ENCODE measurements at regions not wholly inside any gene's neighbourhood (a gene's known extent, or its start where the extent isn't known, plus 50 kb on each side); places are given as distances from the start of the nearest gene placed in this dataset.

DNA sequence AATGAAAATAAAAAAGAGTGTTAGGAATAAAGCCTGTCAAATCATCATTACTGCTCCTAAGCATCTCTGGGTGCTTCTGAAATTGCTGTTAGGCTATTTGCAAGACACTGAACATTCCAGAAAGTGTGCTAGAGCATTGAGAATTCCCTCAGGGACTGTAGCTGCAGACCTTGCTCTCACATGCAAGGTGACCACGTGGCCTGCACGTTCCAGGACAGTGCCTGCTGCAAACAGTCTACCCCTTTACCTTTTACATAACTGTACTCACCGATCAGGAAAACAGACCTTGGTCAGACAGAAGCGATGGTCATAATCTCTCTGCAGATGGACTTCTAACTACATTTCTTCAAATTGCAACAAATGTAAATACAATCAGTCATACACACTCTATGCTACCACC, 164.5 kb downstream of the PSMG1 start:
- no peak overlapping the region for H3K27ac ChIP-seq (ENCODE audit: control insufficient read depth, insufficient read depth)
- no peak for TF ChIP-seq EED (IDR thresholded peaks at IDR 0.05; ENCODE audit: low read depth)
- TF ChIP-seq, protein P1, sequence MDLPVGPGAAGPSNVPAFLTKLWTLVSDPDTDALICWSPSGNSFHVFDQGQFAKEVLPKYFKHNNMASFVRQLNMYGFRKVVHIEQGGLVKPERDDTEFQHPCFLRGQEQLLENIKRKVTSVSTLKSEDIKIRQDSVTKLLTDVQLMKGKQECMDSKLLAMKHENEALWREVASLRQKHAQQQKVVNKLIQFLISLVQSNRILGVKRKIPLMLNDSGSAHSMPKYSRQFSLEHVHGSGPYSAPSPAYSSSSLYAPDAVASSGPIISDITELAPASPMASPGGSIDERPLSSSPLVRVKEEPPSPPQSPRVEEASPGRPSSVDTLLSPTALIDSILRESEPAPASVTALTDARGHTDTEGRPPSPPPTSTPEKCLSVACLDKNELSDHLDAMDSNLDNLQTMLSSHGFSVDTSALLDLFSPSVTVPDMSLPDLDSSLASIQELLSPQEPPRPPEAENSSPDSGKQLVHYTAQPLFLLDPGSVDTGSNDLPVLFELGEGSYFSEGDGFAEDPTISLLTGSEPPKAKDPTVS (IDR thresholded peaks at IDR 0.05; ENCODE audit: low read depth, low read length): no peak
- TF ChIP-seq POU2F2 (IDR thresholded peaks at IDR 0.05; ENCODE audit: borderline replicate concordance, low read depth, low read length): no peak
- H3K36me3 ChIP-seq (ENCODE audit: control insufficient read depth in 2 of 2, insufficient read depth in 2 of 2, low read length in 1 of 2): no peaks in the 10 kb centered on the region
- no peak overlapping the region for H3K9ac ChIP-seq (ENCODE audit: control insufficient read depth, insufficient read depth, low read length)
- 25% methylated on average over 4 of the region's 4 CpGs for WGBS (ENCODE audit: insufficient coverage, insufficient replicate concordance, low lambda C conversion rate, missing lambda C conversion rate)
- no peak for FAIRE-seq
- H3K79me2 ChIP-seq (ENCODE audit: control insufficient read depth, insufficient read depth, low read length): no peaks in the 10 kb centered on the region
- CTCF ChIA-PET: no interaction called here
- no peak overlapping the region for H3K4me3 ChIP-seq
- no peak overlapping the region for H2AFZ ChIP-seq (ENCODE audit: control insufficient read depth, low read depth, low read length)
- no peaks in the 10 kb centered on the region for H3K9me3 ChIP-seq (replicated peaks; ENCODE audit: control insufficient read depth, insufficient read depth, low read length)
- H3K27me3 ChIP-seq (replicated peaks in 1 of 2; ENCODE audit: control insufficient read depth in 2 of 2, insufficient read depth in 2 of 2, low read length in 1 of 2): no peaks in the 10 kb centered on the region; a peak in 1 of 4 replicates
- no peak for DNase-seq (ENCODE audit: low read depth, low spot score)
- POLR2A ChIA-PET: no interaction called here
- no peaks in the 10 kb centered on the region for H4K20me1 ChIP-seq (ENCODE audit: control insufficient read depth, insufficient read depth)
- BruUV-seq (replicated peaks): no TSS peak
- RAD21 ChIA-PET (ENCODE audit: unreplicated experiment): no interaction called here
- no peak for ATAC-seq
- in situ Hi-C loops (cut with MboI) (no loop called here), intact Hi-C loops (cut with micrococcal nuclease; ENCODE audit: unreplicated experiment) (no loop called here)
- SMC1A ChIA-PET (ENCODE audit: uncharacterized antibody, unreplicated experiment): no interaction called here
- no peak overlapping the region for H3K4me2 ChIP-seq (ENCODE audit: control insufficient read depth, insufficient read depth)
- H3K4me1 ChIP-seq (ENCODE audit: control insufficient read depth, insufficient read depth, low read length): no peaks in the 10 kb centered on the region

DNA sequence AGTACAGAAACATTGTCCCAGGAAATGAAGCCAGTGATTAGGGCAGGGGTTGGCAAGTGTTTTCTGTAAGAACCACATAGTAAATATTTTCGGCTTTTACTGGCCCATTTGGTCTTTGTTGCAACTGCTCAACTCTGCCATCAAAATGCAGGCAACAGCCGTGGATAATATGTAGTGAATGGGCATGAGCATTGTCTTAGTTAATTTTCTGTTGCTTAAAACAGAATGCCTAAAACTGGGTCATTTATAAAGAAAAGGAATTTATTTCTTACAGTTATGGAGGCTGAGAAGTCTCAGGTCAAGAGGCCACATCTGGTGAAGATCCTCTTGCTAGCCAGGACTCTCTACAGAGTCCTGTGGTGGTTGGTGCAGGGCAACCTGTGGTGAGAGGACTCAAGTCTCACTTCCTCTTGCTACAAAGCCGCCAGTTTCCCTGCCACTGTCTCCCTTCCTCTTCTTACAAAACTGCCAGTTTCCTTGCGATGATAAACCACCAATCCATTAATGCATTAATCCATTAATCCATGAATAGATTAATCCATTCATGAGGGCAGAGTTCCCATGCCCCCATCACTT, 166.4 kb downstream of the PSMG1 start:
- DNase-seq (ENCODE audit: low read depth, low spot score): peak; percentile 23
- H3K36me3 ChIP-seq (ENCODE audit: control insufficient read depth in 2 of 2, insufficient read depth in 2 of 2, low read length in 1 of 2): no peaks in the 10 kb centered on the region
- in situ Hi-C loops (cut with MboI): no loop called here
- peak; percentile 100 for ATAC-seq
- H3K9ac ChIP-seq (ENCODE audit: control insufficient read depth, insufficient read depth, low read length): no peak overlapping the region
- no peaks in the 10 kb centered on the region for H3K4me1 ChIP-seq (ENCODE audit: control insufficient read depth, insufficient read depth, low read length)
- peak; percentile 38 for FAIRE-seq
- BruUV-seq (replicated peaks): no TSS peak
- no peaks in the 10 kb centered on the region; a peak in 1 of 4 replicates for H3K27me3 ChIP-seq (replicated peaks in 1 of 2; ENCODE audit: control insufficient read depth in 2 of 2, insufficient read depth in 2 of 2, low read length in 1 of 2)
- no peak overlapping the region for H3K4me2 ChIP-seq (ENCODE audit: control insufficient read depth, insufficient read depth)
- no peak overlapping the region for H3K4me3 ChIP-seq
- H3K79me2 ChIP-seq (ENCODE audit: control insufficient read depth, insufficient read depth, low read length): no peaks in the 10 kb centered on the region
- no peak overlapping the region for H2AFZ ChIP-seq (ENCODE audit: control insufficient read depth, low read depth, low read length)
- ChIA-PET CTCF (no interaction called here), RAD21 (ENCODE audit: unreplicated experiment) (no interaction called here), POLR2A (no interaction called here), SMC1A (ENCODE audit: uncharacterized antibody, unreplicated experiment) (no interaction called here)
- intact Hi-C loops (cut with micrococcal nuclease; ENCODE audit: unreplicated experiment): no loop called here
- H3K9me3 ChIP-seq (replicated peaks; ENCODE audit: control insufficient read depth, insufficient read depth, low read length): no peaks in the 10 kb centered on the region; the same call in 2 of the 3 replicates
- WGBS (ENCODE audit: insufficient coverage, insufficient replicate concordance, low lambda C conversion rate, missing lambda C conversion rate): 0% methylated on average over 4 of the region's 4 CpGs
- no peaks in the 10 kb centered on the region for H4K20me1 ChIP-seq (ENCODE audit: control insufficient read depth, insufficient read depth)
- H3K27ac ChIP-seq (ENCODE audit: control insufficient read depth, insufficient read depth): no peak overlapping the region
- TF ChIP-seq SP1 (IDR thresholded peaks at IDR 0.05; ENCODE audit: low read depth, low read length) (no peak), DPF2 (IDR thresholded peaks at IDR 0.05) (peak; percentile 76; the same call in 1 of the 2 replicates), NR2F1 (conservative IDR thresholded peaks at IDR 0.05) (peak; percentile 95), IKZF2 (IDR thresholded peaks at IDR 0.05) (peak in 1 of 2 experiments; percentile 52; a peak in 1 of 4 replicates), BACH1 (IDR thresholded peaks at IDR 0.05; ENCODE audit: borderline replicate concordance) (no peak), RAD21 (IDR thresholded peaks at IDR 0.05; ENCODE audit: insufficient read depth, low read depth, low read length) (no peak), PAX8 (IDR thresholded peaks at IDR 0.05) (no peak), RELA (IDR thresholded peaks at IDR 0.05; ENCODE audit: borderline replicate concordance, partially characterized antibody) (no peak), MXI1 (IDR thresholded peaks at IDR 0.05; ENCODE audit: low read depth, low read length) (no peak), BHLHE40 (IDR thresholded peaks at IDR 0.05; ENCODE audit: borderline replicate concordance in 1 of 2, low read depth in 2 of 2, low read length in 1 of 2) (0 out of 4 replicates have a peak, but pooled peaks of 1 of the 2 experiments have one; percentile 8)
- TF ChIP-seq, protein P2, sequence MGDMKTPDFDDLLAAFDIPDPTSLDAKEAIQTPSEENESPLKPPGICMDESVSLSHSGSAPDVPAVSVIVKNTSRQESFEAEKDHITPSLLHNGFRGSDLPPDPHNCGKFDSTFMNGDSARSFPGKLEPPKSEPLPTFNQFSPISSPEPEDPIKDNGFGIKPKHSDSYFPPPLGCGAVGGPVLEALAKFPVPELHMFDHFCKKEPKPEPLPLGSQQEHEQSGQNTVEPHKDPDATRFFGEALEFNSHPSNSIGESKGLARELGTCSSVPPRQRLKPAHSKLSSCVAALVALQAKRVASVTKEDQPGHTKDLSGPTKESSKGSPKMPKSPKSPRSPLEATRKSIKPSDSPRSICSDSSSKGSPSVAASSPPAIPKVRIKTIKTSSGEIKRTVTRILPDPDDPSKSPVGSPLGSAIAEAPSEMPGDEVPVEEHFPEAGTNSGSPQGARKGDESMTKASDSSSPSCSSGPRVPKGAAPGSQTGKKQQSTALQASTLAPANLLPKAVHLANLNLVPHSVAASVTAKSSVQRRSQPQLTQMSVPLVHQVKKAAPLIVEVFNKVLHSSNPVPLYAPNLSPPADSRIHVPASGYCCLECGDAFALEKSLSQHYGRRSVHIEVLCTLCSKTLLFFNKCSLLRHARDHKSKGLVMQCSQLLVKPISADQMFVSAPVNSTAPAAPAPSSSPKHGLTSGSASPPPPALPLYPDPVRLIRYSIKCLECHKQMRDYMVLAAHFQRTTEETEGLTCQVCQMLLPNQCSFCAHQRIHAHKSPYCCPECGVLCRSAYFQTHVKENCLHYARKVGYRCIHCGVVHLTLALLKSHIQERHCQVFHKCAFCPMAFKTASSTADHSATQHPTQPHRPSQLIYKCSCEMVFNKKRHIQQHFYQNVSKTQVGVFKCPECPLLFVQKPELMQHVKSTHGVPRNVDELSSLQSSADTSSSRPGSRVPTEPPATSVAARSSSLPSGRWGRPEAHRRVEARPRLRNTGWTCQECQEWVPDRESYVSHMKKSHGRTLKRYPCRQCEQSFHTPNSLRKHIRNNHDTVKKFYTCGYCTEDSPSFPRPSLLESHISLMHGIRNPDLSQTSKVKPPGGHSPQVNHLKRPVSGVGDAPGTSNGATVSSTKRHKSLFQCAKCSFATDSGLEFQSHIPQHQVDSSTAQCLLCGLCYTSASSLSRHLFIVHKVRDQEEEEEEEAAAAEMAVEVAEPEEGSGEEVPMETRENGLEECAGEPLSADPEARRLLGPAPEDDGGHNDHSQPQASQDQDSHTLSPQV (IDR thresholded peaks at IDR 0.05): no peak

Measured in GM12878 (cell line).